ENCODE measurements at regions not wholly inside any gene's neighbourhood (a gene's known extent, or its start where the extent isn't known, plus 50 kb on each side); places are given as distances from the start of the nearest gene placed in this dataset.

DNA sequence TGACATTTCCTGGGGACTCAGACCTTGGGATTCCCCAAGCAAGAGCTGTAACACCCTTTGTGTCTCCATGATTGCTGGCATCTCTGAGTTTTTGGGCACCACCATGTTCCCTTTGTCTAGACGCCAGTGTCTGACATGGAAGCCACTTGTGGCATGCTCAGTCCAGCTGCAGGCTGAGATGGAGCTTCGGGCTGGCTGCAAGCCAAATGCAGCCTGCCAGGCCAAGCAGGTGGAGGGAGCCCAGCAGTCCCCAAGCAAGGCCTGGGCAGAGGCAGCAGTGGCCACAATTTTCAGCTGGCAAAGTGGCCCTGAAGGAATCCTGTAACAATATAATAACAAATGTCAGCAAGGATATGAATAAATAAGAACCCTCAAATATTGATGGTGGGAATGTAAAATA, 86.2 kb upstream of the ABCB5 start:
- TF ChIP-seq CREB1 (IDR thresholded peaks at IDR 0.05; ENCODE audit: low read depth) (no peak), ZBTB7A (IDR thresholded peaks at IDR 0.05; ENCODE audit: low read depth) (no peak), TCF12 (IDR thresholded peaks at IDR 0.05; ENCODE audit: low read depth) (no peak), FOXM1 (IDR thresholded peaks at IDR 0.05; ENCODE audit: borderline replicate concordance, low read depth) (no peak)

All from Ishikawa (cell line).